VCaP (cell line): ENCODE measurements at regions not wholly inside any gene's neighbourhood (a gene's known extent, or its start where the extent isn't known, plus 50 kb on each side); places are given as distances from the start of the nearest gene placed in this dataset.
A peak's percentile ranks its signal among the peaks of the same experiment; 100 is the strongest.

Experiments
- H3K27ac ChIP-seq: fragments of 450-650 bp; 2 replicates; pipeline ENCODE4 v1.5.1; 2017
- CTCF ChIP-seq: fragments of 450-650 bp; conservative IDR thresholded peaks from 2 replicates; pipeline ENCODE4 v1.5.1; 2017; ENCODE audit warnings: mild to moderate bottlenecking, moderate library complexity

GRCh38 chr11:42494459-42494858 is 817.3 kb upstream of the API5 start:
- H3K27ac ChIP-seq, result no peak overlapping the region
- TF ChIP-seq CTCF, result no peak

DNA sequence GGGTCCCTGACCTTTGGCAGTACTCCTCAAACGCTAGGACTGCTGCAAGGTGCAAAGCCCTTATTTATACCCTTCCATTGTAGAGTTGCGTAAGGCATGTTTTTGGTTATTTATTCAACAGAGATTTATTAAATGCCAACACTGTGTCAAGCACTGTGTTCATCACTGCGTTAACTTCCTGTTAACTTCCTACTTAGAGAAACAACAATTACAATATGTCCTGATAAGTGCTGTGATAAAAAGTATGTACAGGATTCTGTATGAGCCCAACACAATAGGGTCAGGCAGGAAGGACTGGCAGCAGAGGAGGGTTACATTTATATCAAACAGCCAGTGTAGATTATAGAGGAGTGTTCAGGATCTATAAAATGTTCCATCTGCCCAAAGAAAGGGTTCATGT is 812.8 kb upstream of the API5 start:
- no peak for TF ChIP-seq CTCF
- peak overlapping the region; percentile 61 for H3K27ac ChIP-seq

GRCh38 chr11:42502151-42502550 is 809.6 kb upstream of the API5 start:
- TF ChIP-seq CTCF, result no peak
- no peak overlapping the region for H3K27ac ChIP-seq

GRCh38 chr11:42521994-42522393 is 789.8 kb upstream of the API5 start:
- no peak for TF ChIP-seq CTCF
- no peak overlapping the region for H3K27ac ChIP-seq

DNA sequence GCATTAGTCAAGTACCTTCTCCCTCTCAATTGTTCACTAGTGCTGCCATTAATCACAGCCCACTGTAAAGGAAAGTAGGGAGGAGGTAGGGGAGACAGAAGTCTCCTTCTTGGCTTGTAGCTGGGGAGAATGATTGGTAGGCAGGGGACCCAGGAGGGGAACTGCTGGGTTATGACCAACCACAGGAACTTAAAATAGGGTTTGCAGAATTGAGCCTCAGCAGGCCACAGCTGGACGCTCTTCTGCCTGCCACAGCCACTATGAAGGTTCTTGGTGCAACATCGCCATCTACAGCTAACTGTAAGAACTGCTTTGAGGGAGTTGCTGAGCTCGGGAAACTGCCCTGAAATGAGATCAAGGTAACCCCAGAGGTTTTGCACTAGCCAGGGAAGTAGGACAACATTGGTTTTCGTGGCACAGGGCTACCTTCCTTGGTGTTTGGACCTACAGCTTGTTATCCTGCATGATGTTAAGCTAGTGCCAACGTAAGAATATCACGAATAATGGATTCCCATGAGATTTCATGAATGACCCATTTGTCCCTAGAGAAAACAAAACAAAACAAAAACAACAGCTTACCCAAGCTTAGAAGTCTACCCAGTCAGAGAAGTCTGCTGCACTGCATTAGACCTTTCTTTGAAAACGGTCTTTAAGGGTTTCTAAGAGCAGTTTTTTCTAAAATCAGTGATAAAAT is 787.1 kb upstream of the API5 start:
- TF ChIP-seq CTCF, result peak; percentile 88
- H3K27ac ChIP-seq, result peak overlapping the region; percentile 35; the same call in 1 of the 2 replicates

- no peak for TF ChIP-seq CTCF
- H3K27ac ChIP-seq, result no peak overlapping the region
These were observed 785.4 kb upstream of the API5 start for GRCh38 chr11:42526426-42526825.

DNA sequence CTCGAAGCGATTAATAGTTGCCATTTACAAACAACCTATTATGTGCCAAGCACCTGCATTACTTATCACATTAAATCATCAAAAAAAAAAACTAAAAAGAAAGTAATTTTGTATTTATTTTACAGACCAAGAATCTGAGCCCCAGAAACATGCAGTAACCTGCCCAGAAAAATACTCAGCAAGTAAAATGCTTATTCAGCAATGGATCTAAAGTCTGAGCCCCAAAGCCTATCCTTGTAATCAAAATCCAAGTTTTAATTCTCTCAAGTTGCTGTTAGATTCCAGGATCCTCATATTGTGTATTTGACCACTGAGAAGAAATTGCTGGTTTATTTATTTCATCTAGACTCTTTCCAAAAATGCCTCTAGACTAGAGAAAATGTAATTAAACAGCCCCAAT is 783.3 kb upstream of the API5 start:
- no peak for TF ChIP-seq CTCF

More for the DNA sequence above, 783.3 kb upstream of the API5 start:
- no peak overlapping the region for H3K27ac ChIP-seq
